Nephron progenitor cell (in vitro differentiated cells): ENCODE measurements at regions not wholly inside any gene's neighbourhood (a gene's known extent, or its start where the extent isn't known, plus 50 kb on each side); places are given as distances from the start of the nearest gene placed in this dataset.

ENCODE experiments used
- DNase-seq: peaks from one replicate; pipeline ENCODE4 v3.0.0; 2021
- H3K27ac Mint-ChIP-seq: 2 replicates; pipeline ENCODE4 v1.8.0; 2021; ENCODE audit warnings: mild to moderate bottlenecking, moderate library complexity, mixed read lengths
- H3K27me3 Mint-ChIP-seq: 2 replicates; pipeline ENCODE4 v1.8.0; 2021; ENCODE audit warnings: mild to moderate bottlenecking, low read depth, mixed read lengths; ENCODE audit not compliant: poor library complexity
- H3K36me3 Mint-ChIP-seq: 2 replicates; pipeline ENCODE4 v1.8.0; 2021; ENCODE audit warnings: low read depth, mixed read lengths
- H3K4me1 Mint-ChIP-seq: 2 replicates; pipeline ENCODE4 v1.8.0; 2021; ENCODE audit warnings: mixed read lengths
- H3K4me3 Mint-ChIP-seq: 2 replicates; pipeline ENCODE4 v1.8.0; 2021; ENCODE audit warnings: mild to moderate bottlenecking, moderate library complexity, mixed read lengths
- H3K9me3 Mint-ChIP-seq: 2 replicates; pipeline ENCODE4 v1.8.0; 2021; ENCODE audit warnings: mild to moderate bottlenecking, moderate library complexity, mixed read lengths
- CTCF ChIP-seq: fragments of 200-600 bp; sonication (generic); IDR thresholded peaks from 2 replicates; pipeline ENCODE4 v1.5.0; 2021; ENCODE audit warnings: antibody characterized with exemption

- H3K27ac Mint-ChIP-seq, result no peak overlapping the region
- no peak overlapping the region for H3K4me3 Mint-ChIP-seq
- H3K4me1 Mint-ChIP-seq, result peaks cover 74% of the 10 kb centered on the region
- no peaks in the 10 kb centered on the region for H3K36me3 Mint-ChIP-seq
- TF ChIP-seq CTCF, result no peak
- H3K9me3 Mint-ChIP-seq, result no peaks in the 10 kb centered on the region
- DNase-seq, result no peak
- H3K27me3 Mint-ChIP-seq, result peaks cover 27% of the 10 kb centered on the region
Measured at GRCh38 chr17:74049167-74049966, 154.1 kb upstream of the RPL38 start.

GRCh38 chr17:74049967-74050458 lies 153.5 kb upstream of the RPL38 start:
- Mint-ChIP-seq H3K4me1 (peaks cover 68% of the 10 kb centered on the region), H3K9me3 (no peaks in the 10 kb centered on the region), H3K27ac (no peak overlapping the region), H3K36me3 (no peaks in the 10 kb centered on the region), H3K4me3 (no peak overlapping the region), H3K27me3 (peaks cover 27% of the 10 kb centered on the region)
- no peak for DNase-seq
- no peak for TF ChIP-seq CTCF

- no peaks in the 10 kb centered on the region for H3K9me3 Mint-ChIP-seq
- peaks cover 55% of the 10 kb centered on the region for H3K4me1 Mint-ChIP-seq
- TF ChIP-seq CTCF, result no peak
- peaks cover 22% of the 10 kb centered on the region for H3K27me3 Mint-ChIP-seq
- no peak overlapping the region for H3K4me3 Mint-ChIP-seq
- no peak for DNase-seq
- no peak overlapping the region for H3K27ac Mint-ChIP-seq
- H3K36me3 Mint-ChIP-seq, result no peaks in the 10 kb centered on the region
Measured at GRCh38 chr17:74051348-74051747, 152.1 kb upstream of the RPL38 start.

- no peak for TF ChIP-seq CTCF
- H3K36me3 Mint-ChIP-seq, result no peaks in the 10 kb centered on the region
- H3K9me3 Mint-ChIP-seq, result no peaks in the 10 kb centered on the region
- H3K4me3 Mint-ChIP-seq, result no peak overlapping the region
- H3K4me1 Mint-ChIP-seq, result peaks cover 54% of the 10 kb centered on the region
- no peak overlapping the region for H3K27ac Mint-ChIP-seq
- DNase-seq, result no peak
- H3K27me3 Mint-ChIP-seq, result peaks cover 23% of the 10 kb centered on the region
Measured at GRCh38 chr17:74052993-74053711, 150.3 kb upstream of the RPL38 start.

GRCh38 chr17:74053712-74054078 lies 149.8 kb upstream of the RPL38 start:
- no peaks in the 10 kb centered on the region for H3K9me3 Mint-ChIP-seq
- no peak for DNase-seq
- H3K4me1 Mint-ChIP-seq, result peaks cover 50% of the 10 kb centered on the region
- H3K4me3 Mint-ChIP-seq, result no peak overlapping the region
- H3K27me3 Mint-ChIP-seq, result peaks cover 24% of the 10 kb centered on the region
- no peaks in the 10 kb centered on the region for H3K36me3 Mint-ChIP-seq
- H3K27ac Mint-ChIP-seq, result no peak overlapping the region
- no peak for TF ChIP-seq CTCF
